Naive thymus-derived CD4-positive, alpha-beta T cell (primary cell): ENCODE measurements at regions not wholly inside any gene's neighbourhood (a gene's known extent, or its start where the extent isn't known, plus 50 kb on each side); places are given as distances from the start of the nearest gene placed in this dataset.

Source experiments
- ATAC-seq: fragments of 150-1000 bp; cut with Tn5 transposase; 2 replicates; pipeline ENCODE4 v1.10.0; 2021; ENCODE audit warnings: mild to moderate bottlenecking, moderate library complexity
- CTCF ChIA-PET: fragments of 350-600 bp; sonication (Branson Sonifier 250); formaldehyde crosslinking; loops from one replicate; lab custom pipeline; 2021; ENCODE audit warnings: antibody characterized with exemption; lab: Charles Lee
- POLR2A ChIA-PET: fragments of 350-600 bp; sonication (Branson Sonifier 250); formaldehyde crosslinking; loops from one replicate; lab custom pipeline; 2021; ENCODE audit warnings: antibody characterized with exemption, inconsistent platforms; lab: Charles Lee
- DNase-seq, 9 donors: peaks; one replicate each; pipeline versions ENCODE4 v3.0.0 to v3.0.0-alpha.2; 2020 to 2022; ENCODE audit warnings: mixed read lengths in 1 of 9
- H3K27ac ChIP-seq: one replicate; pipeline ENCODE4 v1.7.0; 2013; ENCODE audit warnings: mild to moderate bottlenecking, low read depth, low read length, moderate library complexity
- H3K27me3 ChIP-seq, 2 donors: one replicate each; pipeline ENCODE4 v1.7.0; 2013; ENCODE audit warnings: low read length in 2 of 2, mild to moderate bottlenecking in 2 of 2, moderate library complexity in 2 of 2; ENCODE audit not compliant: control insufficient read depth in 2 of 2, insufficient read depth in 2 of 2
- H3K36me3 ChIP-seq, 3 experiments: 1 replicate in 2 of 3; 2 replicates in 1 of 3; pipeline ENCODE4 v1.7.0; 2013; ENCODE audit warnings: low read length in 3 of 3, mild to moderate bottlenecking in 3 of 3, moderate library complexity in 1 of 3; ENCODE audit not compliant: insufficient read depth in 3 of 3, control insufficient read depth in 2 of 3
- H3K4me1 ChIP-seq, 2 donors: one replicate each; pipeline ENCODE4 v1.7.0; 2013; ENCODE audit warnings: low read length in 2 of 2, mild to moderate bottlenecking in 2 of 2, moderate library complexity in 1 of 2; ENCODE audit not compliant: control insufficient read depth in 2 of 2, insufficient read depth in 2 of 2
- H3K4me3 ChIP-seq: 2 replicates; pipeline ENCODE4 v1.7.0; 2013; ENCODE audit warnings: mild to moderate bottlenecking, low read length
- H3K9me3 ChIP-seq, 3 experiments: 1 replicate in 2 of 3; 2 replicates in 1 of 3; pipeline ENCODE4 v1.7.0; 2013; ENCODE audit warnings: low read length in 3 of 3; ENCODE audit not compliant: control insufficient read depth in 2 of 3
- H3K27ac Mint-ChIP-seq, 9 donors: one replicate each; pipeline ENCODE4 v1.8.0; 2020 to 2022; ENCODE audit warnings: mixed read lengths in 9 of 9, mild to moderate bottlenecking in 8 of 9, moderate library complexity in 5 of 9, inconsistent platforms in 2 of 9
- H3K27me3 Mint-ChIP-seq, 5 donors: one replicate each; pipeline ENCODE4 v1.8.0; 2021 to 2022; ENCODE audit warnings: mixed read lengths in 5 of 5, mild to moderate bottlenecking in 1 of 5
- H3K36me3 Mint-ChIP-seq, 5 donors: one replicate each; pipeline ENCODE4 v1.8.0; 2020 to 2022; ENCODE audit warnings: mixed read lengths in 5 of 5, mild to moderate bottlenecking in 3 of 5, inconsistent platforms in 1 of 5
- H3K4me1 Mint-ChIP-seq, 7 donors: one replicate each; pipeline ENCODE4 v1.8.0; 2020 to 2022; ENCODE audit warnings: mixed read lengths in 7 of 7, mild to moderate bottlenecking in 3 of 7, inconsistent platforms in 1 of 7
- H3K4me3 Mint-ChIP-seq, 10 donors: one replicate each; pipeline ENCODE4 v1.8.0; 2020 to 2022; ENCODE audit warnings: mild to moderate bottlenecking in 10 of 10, mixed read lengths in 10 of 10, moderate library complexity in 6 of 10, inconsistent platforms in 2 of 10
- H3K9me3 Mint-ChIP-seq, 11 donors: one replicate each; pipeline ENCODE4 v1.8.0; 2020 to 2022; ENCODE audit warnings: mixed read lengths in 11 of 11, mild to moderate bottlenecking in 4 of 11, inconsistent platforms in 1 of 11, moderate library complexity in 1 of 11
- intact Hi-C, 2 donors: fragments of 100-400 bp; cut with micrococcal nuclease; formaldehyde crosslinking; loops; one replicate each; pipeline ENCODE4 v1.15.1; 2023

DNA sequence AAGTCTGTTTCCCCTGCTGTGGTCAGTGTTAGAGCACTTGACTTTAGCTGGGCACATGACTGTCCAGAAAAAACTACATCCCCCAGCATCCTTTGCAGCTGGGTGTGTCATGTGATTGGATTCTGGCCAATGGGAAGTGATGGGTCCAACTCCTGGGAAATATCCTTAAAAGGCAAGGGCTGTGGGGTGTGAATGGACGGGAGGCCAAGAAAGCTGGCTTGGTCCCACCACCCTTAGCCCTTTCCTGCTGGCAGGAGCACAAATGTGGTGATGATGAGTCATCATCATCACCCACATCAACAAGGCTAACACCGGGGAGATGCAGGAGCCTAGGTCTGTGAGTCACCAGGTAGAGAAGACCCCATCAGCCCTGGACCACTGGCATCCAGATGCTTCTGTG is 341.7 kb downstream of the C16orf95 start:
- Histone ChIP-seq H3K9me3 (no peaks in the 10 kb centered on the region), H3K27ac (no peak overlapping the region), H3K4me3 (no peak overlapping the region), H3K27me3 (no peaks in the 10 kb centered on the region), H3K4me1 (no peaks in the 10 kb centered on the region), H3K36me3 (no peaks in the 10 kb centered on the region)
- Mint-ChIP-seq H3K27me3 (peaks cover 0 to 39% (median 10%) of the 10 kb centered on the region in 5 donors), H3K4me1 (no peaks in the 10 kb centered on the region), H3K9me3 (peaks cover 0 to 5% (median 0%) of the 10 kb centered on the region in 11 donors), H3K36me3 (no peaks in the 10 kb centered on the region), H3K27ac (no peak overlapping the region), H3K4me3 (no peak overlapping the region)
- ChIA-PET CTCF (no interaction called here), POLR2A (no interaction called here)
- DNase-seq (no peak), ATAC-seq (no peak)
- intact Hi-C loops, result no loop called here

DNA sequence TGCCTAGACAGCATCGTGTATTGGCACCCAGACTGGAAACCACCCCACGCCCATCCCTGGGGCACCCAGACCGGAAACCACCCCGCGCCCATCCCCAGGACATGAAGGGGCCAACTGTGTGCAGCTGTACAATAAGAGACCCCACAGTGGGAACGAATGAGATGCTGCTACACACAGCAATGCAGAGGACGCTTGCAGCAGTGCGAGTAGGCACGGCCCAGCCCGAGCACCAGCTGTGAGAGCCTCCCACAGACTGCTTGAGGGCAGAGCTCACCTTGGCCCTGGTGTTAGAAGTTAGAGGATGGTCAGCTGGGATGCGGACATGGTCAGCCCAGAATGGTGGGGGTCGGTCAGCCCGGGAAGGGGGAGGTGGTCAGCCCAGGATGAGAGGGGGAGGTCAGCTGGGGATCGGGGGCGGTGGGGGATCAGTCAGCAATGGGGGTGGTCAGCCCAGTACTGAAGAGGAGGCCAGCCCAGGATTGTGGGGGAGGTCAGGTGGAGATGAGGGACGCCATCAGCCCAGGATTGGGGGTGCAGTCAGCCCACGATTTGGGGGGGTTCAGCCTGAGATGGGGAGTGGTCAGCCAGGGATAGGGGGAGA is 340.0 kb downstream of the C16orf95 start:
- CTCF ChIA-PET, result no interaction called here

DNA sequence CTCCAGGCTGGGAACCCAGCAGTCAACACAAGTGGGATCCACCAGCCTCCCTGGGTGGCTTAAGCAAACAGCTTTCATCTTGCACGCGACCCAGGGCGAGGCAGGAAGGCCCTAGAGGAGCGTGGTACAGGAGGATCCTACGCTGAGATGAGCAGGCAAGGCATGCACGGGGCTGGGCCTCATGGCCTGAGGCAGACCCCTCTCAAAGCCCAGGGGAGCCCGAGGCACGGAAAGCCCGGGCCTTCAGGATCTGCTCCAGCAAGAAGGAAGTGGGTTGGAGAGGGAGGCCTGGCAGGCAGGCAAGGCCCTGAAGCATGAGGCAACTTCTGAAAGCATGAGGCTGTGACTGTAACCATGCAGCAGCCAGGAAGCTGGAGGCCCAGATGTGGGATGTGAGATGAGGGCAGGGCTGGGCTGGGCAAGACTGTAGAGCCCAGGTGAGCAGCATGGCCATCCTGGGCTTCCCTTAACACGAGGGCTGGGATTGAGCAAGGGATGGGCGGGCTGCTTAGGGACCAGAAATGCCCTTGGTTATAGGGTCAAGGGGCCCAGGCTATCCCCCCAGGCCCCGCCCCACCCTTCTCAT is 338.7 kb downstream of the C16orf95 start:
- ATAC-seq (no peak), DNase-seq (no peak)

More for the DNA sequence above, 340.0 kb downstream of the C16orf95 start:
- no peak overlapping the region for H3K4me3 Mint-ChIP-seq
- intact Hi-C loops, result no loop called here
- peaks cover 0 to 3% (median 0%) of the 10 kb centered on the region in 11 donors for H3K9me3 Mint-ChIP-seq
- H3K4me3 ChIP-seq, result no peak overlapping the region
- H3K27ac ChIP-seq, result no peak overlapping the region
- no peaks in the 10 kb centered on the region for H3K27me3 ChIP-seq
- no peaks in the 10 kb centered on the region for H3K9me3 ChIP-seq
- no peaks in the 10 kb centered on the region for H3K4me1 Mint-ChIP-seq
- no peaks in the 10 kb centered on the region for H3K36me3 Mint-ChIP-seq
- POLR2A ChIA-PET, result no interaction called here
- no peaks in the 10 kb centered on the region for H3K36me3 ChIP-seq
- ATAC-seq (no peak), DNase-seq (no peak)
- H3K27ac Mint-ChIP-seq, result no peak overlapping the region
- H3K4me1 ChIP-seq, result no peaks in the 10 kb centered on the region
- peaks cover 0 to 27% (median 11%) of the 10 kb centered on the region in 5 donors for H3K27me3 Mint-ChIP-seq

DNA sequence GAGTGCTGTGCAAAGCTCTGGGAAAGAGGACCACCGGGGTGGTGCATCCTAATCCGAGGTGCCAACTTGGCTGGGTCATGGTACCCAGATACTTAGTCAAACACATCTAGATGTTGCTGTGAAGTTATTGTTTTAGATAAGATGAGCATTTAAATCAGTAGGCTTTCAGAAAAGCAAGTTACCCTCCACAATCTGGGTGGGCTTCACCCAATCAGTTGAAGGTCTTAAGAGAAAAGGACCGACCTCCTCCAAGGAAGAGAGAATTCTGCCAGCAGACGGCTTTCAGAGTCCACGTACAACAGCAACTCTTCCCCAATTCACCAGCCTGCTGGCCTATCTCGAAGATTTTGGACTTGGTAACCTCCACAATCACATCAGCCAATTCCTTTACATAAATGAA is 338.1 kb downstream of the C16orf95 start:
- no peak overlapping the region for H3K27ac Mint-ChIP-seq
- Histone ChIP-seq H3K36me3 (no peaks in the 10 kb centered on the region), H3K27me3 (no peaks in the 10 kb centered on the region), H3K4me3 (no peak overlapping the region), H3K27ac (no peak overlapping the region), H3K4me1 (no peaks in the 10 kb centered on the region), H3K9me3 (no peaks in the 10 kb centered on the region)
- H3K9me3 Mint-ChIP-seq, result peaks cover 0 to 3% (median 0%) of the 10 kb centered on the region in 11 donors
- no peaks in the 10 kb centered on the region for H3K36me3 Mint-ChIP-seq
- no peaks in the 10 kb centered on the region for H3K4me1 Mint-ChIP-seq
- no peak overlapping the region for H3K4me3 Mint-ChIP-seq
- intact Hi-C loops, result no loop called here
- CTCF ChIA-PET, result no interaction called here
- H3K27me3 Mint-ChIP-seq, result peaks cover 0 to 17% (median 6%) of the 10 kb centered on the region in 5 donors
- ATAC-seq (no peak), DNase-seq (no peak)
- POLR2A ChIA-PET, result no interaction called here

More for the DNA sequence above, 338.7 kb downstream of the C16orf95 start:
- H3K27me3 ChIP-seq, result no peaks in the 10 kb centered on the region
- POLR2A ChIA-PET, result no interaction called here
- Mint-ChIP-seq H3K4me1 (no peaks in the 10 kb centered on the region), H3K27ac (no peak overlapping the region), H3K4me3 (no peak overlapping the region), H3K36me3 (no peaks in the 10 kb centered on the region), H3K27me3 (peaks cover 0 to 20% (median 6%) of the 10 kb centered on the region in 5 donors), H3K9me3 (peaks cover 0 to 3% (median 0%) of the 10 kb centered on the region in 11 donors)
- no peaks in the 10 kb centered on the region for H3K36me3 ChIP-seq
- no peaks in the 10 kb centered on the region for H3K9me3 ChIP-seq
- H3K27ac ChIP-seq, result no peak overlapping the region
- no peaks in the 10 kb centered on the region for H3K4me1 ChIP-seq
- CTCF ChIA-PET, result no interaction called here
- H3K4me3 ChIP-seq, result no peak overlapping the region
- intact Hi-C loops, result no loop called here

DNA sequence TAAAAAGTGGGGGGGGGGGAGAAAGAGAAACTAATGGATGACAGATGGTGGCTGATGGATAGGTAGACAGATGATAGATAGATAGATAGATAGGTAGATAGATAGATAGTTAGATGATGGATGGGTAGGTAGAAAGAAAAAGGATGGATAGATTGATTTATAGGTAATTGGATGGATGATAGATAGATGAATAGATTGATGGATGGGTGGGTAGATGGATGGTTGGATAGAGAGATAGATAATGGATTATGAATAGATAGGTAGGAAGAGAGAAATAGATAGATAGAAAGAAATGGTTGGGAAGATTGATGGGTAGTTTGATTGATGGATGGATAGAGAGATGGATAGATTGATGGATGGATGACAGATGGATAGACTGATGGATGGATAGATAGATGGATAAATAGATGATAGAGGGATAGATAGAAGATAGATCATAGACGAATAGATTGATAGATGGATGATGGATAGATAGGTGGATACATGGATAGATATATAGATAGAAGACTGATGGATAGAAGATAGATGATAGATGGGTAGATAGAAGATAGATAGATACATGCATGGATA is 337.1 kb downstream of the C16orf95 start:
- H3K27ac Mint-ChIP-seq, result no peak overlapping the region
- ChIA-PET POLR2A (no interaction called here), CTCF (no interaction called here)
- H3K27ac ChIP-seq, result no peak overlapping the region
- H3K9me3 Mint-ChIP-seq, result peaks cover 0 to 3% (median 0%) of the 10 kb centered on the region in 11 donors
- H3K4me1 ChIP-seq, result no peaks in the 10 kb centered on the region
- no peaks in the 10 kb centered on the region for H3K4me1 Mint-ChIP-seq
- intact Hi-C loops, result no loop called here
- no peaks in the 10 kb centered on the region for H3K9me3 ChIP-seq
- peaks cover 0 to 12% (median 6%) of the 10 kb centered on the region in 5 donors for H3K27me3 Mint-ChIP-seq
- no peak overlapping the region for H3K4me3 ChIP-seq
- no peaks in the 10 kb centered on the region for H3K27me3 ChIP-seq
- DNase-seq, result no peak
- ATAC-seq, result no peak
- no peak overlapping the region for H3K4me3 Mint-ChIP-seq
- H3K36me3 Mint-ChIP-seq, result no peaks in the 10 kb centered on the region
- no peaks in the 10 kb centered on the region for H3K36me3 ChIP-seq

DNA sequence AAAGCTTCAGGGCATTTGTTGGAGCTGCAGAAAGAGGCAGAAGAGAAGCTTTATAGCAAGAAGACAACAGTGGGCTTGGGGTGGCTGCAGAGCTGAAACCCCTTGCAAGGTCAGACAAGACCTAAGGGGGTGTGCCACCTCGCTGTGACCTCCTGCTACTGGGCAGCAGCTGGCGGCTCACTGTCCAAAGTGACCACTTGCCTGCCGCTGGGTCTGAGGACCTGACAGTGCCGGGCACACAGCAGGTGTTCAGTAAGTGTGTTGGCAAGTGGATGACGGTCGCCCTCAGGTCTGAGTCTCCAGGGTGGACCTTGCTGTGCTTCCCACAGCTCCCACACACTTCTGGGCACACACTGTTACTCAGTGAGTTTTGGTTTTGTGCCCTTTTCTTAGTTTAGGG is 336.5 kb downstream of the C16orf95 start:
- H3K27ac ChIP-seq, result no peak overlapping the region
- H3K4me1 ChIP-seq, result no peaks in the 10 kb centered on the region
- H3K9me3 Mint-ChIP-seq, result peaks cover 0 to 3% (median 0%) of the 10 kb centered on the region in 11 donors
- POLR2A ChIA-PET, result no interaction called here
- no peaks in the 10 kb centered on the region for H3K27me3 ChIP-seq
- intact Hi-C loops, result no loop called here
- H3K36me3 Mint-ChIP-seq, result no peaks in the 10 kb centered on the region
- H3K4me3 ChIP-seq, result no peak overlapping the region
- no peak for DNase-seq
- CTCF ChIA-PET, result no interaction called here
- H3K27me3 Mint-ChIP-seq, result peaks cover 0 to 12% (median 6%) of the 10 kb centered on the region in 5 donors
- H3K4me3 Mint-ChIP-seq, result no peak overlapping the region
- H3K27ac Mint-ChIP-seq, result no peak overlapping the region
- H3K36me3 ChIP-seq, result no peaks in the 10 kb centered on the region
- no peaks in the 10 kb centered on the region for H3K9me3 ChIP-seq
- ATAC-seq, result no peak
- H3K4me1 Mint-ChIP-seq, result no peaks in the 10 kb centered on the region

DNA sequence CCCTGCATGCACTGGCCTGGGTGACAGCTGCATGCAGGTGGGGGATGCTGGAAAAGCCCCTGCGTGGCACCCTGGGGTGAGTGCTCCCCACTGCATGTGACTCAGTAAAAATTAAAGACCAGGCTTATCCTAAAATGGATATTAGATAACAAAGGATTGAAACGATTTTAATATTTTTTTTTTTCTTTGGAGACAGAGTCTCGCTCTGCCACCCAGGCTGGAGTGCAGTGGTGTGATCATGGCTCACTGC is 334.9 kb downstream of the C16orf95 start:
- CTCF ChIA-PET, result no interaction called here
- H3K4me1 ChIP-seq, result no peaks in the 10 kb centered on the region
- peaks cover 0 to 3% (median 0%) of the 10 kb centered on the region in 11 donors for H3K9me3 Mint-ChIP-seq
- POLR2A ChIA-PET, result no interaction called here
- H3K27ac ChIP-seq, result no peak overlapping the region
- H3K36me3 ChIP-seq, result no peaks in the 10 kb centered on the region
- no peak for DNase-seq
- no peak overlapping the region for H3K27ac Mint-ChIP-seq
- no peaks in the 10 kb centered on the region for H3K9me3 ChIP-seq
- ATAC-seq, result no peak
- intact Hi-C loops, result no loop called here
- H3K36me3 Mint-ChIP-seq, result no peaks in the 10 kb centered on the region
- peaks cover 0 to 12% (median 6%) of the 10 kb centered on the region in 5 donors for H3K27me3 Mint-ChIP-seq
- H3K4me1 Mint-ChIP-seq, result no peaks in the 10 kb centered on the region
- H3K27me3 ChIP-seq, result no peaks in the 10 kb centered on the region
- no peak overlapping the region for H3K4me3 Mint-ChIP-seq
- no peak overlapping the region for H3K4me3 ChIP-seq
